IMR-90 (cell line): ENCODE measurements at regions not wholly inside any gene's neighbourhood (a gene's known extent, or its start where the extent isn't known, plus 50 kb on each side); places are given as distances from the start of the nearest gene placed in this dataset.

Source experiments
- ATAC-seq: fragments of 200-7000 bp; cut with Tn5 transposase; 2 replicates; pipeline ENCODE4 v1.9.1; 2020; ENCODE audit warnings: low read depth, mild to moderate bottlenecking, moderate library complexity
- BruUV-seq: library from RNA; stranded (reverse); fragments of 400-500 nt; replicated peaks from 2 replicates; lab custom pipeline; 2021; lab: Mats Ljungman, UMichigan
- CTCF ChIA-PET: fragments of 300-600 bp; formaldehyde crosslinking; extraction: SDS; loops from one replicate; lab custom pipeline; 2021; ENCODE audit warnings: antibody characterized with exemption; lab: Yijun Ruan, JAX
- POLR2A ChIA-PET: fragments of 300-600 bp; sonication (Branson Sonifier 250); formaldehyde crosslinking; loops from one replicate; lab custom pipeline; 2022; ENCODE audit warnings: antibody characterized with exemption; ENCODE audit not compliant: unreplicated experiment; lab: Charles Lee
- DNase-seq: peaks from one replicate; pipeline ENCODE4 v3.0.0; 2013
- H2AFZ ChIP-seq: replicated peaks from 2 replicates; pipeline ENCODE3; 2013; ENCODE audit warnings: low read length, mild to moderate bottlenecking; ENCODE audit not compliant: poor library complexity
- H2AK5ac ChIP-seq: 2 replicates; pipeline ENCODE4 v1.6.1; 2013; ENCODE audit warnings: low read depth, low read length, inconsistent platforms
- H2AK9ac ChIP-seq: replicated peaks from 2 replicates; pipeline ENCODE3; 2013; ENCODE audit warnings: mild to moderate bottlenecking, low read depth, low read length, moderate library complexity; ENCODE audit not compliant: poor library complexity
- H2BK120ac ChIP-seq: 2 replicates; pipeline ENCODE4 v1.6.1; 2013; ENCODE audit warnings: low read depth, low read length, inconsistent platforms
- H2BK15ac ChIP-seq: 3 replicates; pipeline ENCODE4 v1.6.1; 2013; ENCODE audit warnings: low read depth, low read length, inconsistent platforms
- H2BK20ac ChIP-seq: 2 replicates; pipeline ENCODE4 v1.6.1; 2013; ENCODE audit warnings: low read depth, mild to moderate bottlenecking, inconsistent platforms, low read length, moderate library complexity
- H2BK5ac ChIP-seq: 2 replicates; pipeline ENCODE4 v1.6.1; 2013; ENCODE audit warnings: mild to moderate bottlenecking, low read depth, low read length, inconsistent platforms; ENCODE audit not compliant: poor library complexity, severe bottlenecking
- H3K14ac ChIP-seq: replicated peaks from 2 replicates; pipeline ENCODE4 v1.6.1; 2013; ENCODE audit warnings: low read depth, low read length, inconsistent platforms
- H3K18ac ChIP-seq: 2 replicates; pipeline ENCODE4 v1.6.1; 2013; ENCODE audit warnings: low read depth, low read length, control low read depth
- H3K23ac ChIP-seq: 2 replicates; pipeline ENCODE4 v1.6.1; 2013; ENCODE audit warnings: low read depth, low read length, inconsistent platforms
- H3K27ac ChIP-seq: 2 replicates; pipeline ENCODE4 v1.5.1; 2013; ENCODE audit warnings: mild to moderate bottlenecking, control low read depth, low read length; ENCODE audit not compliant: insufficient read depth
- H3K27me3 ChIP-seq: 2 replicates; pipeline ENCODE4 v1.6.1; 2013; ENCODE audit warnings: low read length; ENCODE audit not compliant: control insufficient read depth, insufficient read depth
- H3K36me3 ChIP-seq: 2 replicates; pipeline ENCODE4 v1.6.1; 2013; ENCODE audit warnings: low read length, mixed read lengths; ENCODE audit not compliant: control insufficient read depth, insufficient read depth
- H3K4ac ChIP-seq: 2 replicates; pipeline ENCODE4 v1.6.1; 2013; ENCODE audit warnings: low read depth, low read length, inconsistent platforms
- H3K4me1 ChIP-seq: 2 replicates; pipeline ENCODE4 v1.6.1; 2013; ENCODE audit warnings: low read length, mixed read lengths; ENCODE audit not compliant: control insufficient read depth, insufficient read depth
- H3K4me2 ChIP-seq: 2 replicates; pipeline ENCODE4 v1.6.1; 2013; ENCODE audit warnings: low read depth, mild to moderate bottlenecking, control low read depth, low read length, moderate library complexity
- H3K4me3 ChIP-seq: 2 replicates; pipeline ENCODE4 v1.5.1; 2013; ENCODE audit warnings: low read depth, mild to moderate bottlenecking, control low read depth, low read length, moderate library complexity; ENCODE audit not compliant: insufficient read depth
- H3K56ac ChIP-seq: 2 replicates; pipeline ENCODE4 v1.6.1; 2013; ENCODE audit warnings: low read length, inconsistent platforms; ENCODE audit not compliant: insufficient read depth; ENCODE audit errors: extremely low read depth
- H3K79me1 ChIP-seq, 2 experiments: 2 replicates each; pipeline ENCODE4 v1.6.1; 2013; ENCODE audit warnings: low read length in 2 of 2, inconsistent platforms in 1 of 2, low read depth in 1 of 2
- H3K9ac ChIP-seq: 2 replicates; pipeline ENCODE4 v1.6.1; 2013; ENCODE audit warnings: low read depth, low read length, control low read depth
- H3K9me1 ChIP-seq: 2 replicates; pipeline ENCODE4 v1.6.1; 2013; ENCODE audit warnings: low read length, inconsistent platforms; ENCODE audit not compliant: insufficient read depth
- H3K9me3 ChIP-seq: 2 replicates; pipeline ENCODE4 v1.6.1; 2013; ENCODE audit warnings: low read length; ENCODE audit not compliant: control insufficient read depth, insufficient read depth
- H4K20me1 ChIP-seq: 2 replicates; pipeline ENCODE4 v1.6.1; 2013; ENCODE audit warnings: low read length, inconsistent platforms; ENCODE audit not compliant: insufficient read depth
- H4K5ac ChIP-seq: 2 replicates; pipeline ENCODE4 v1.6.1; 2013; ENCODE audit warnings: mild to moderate bottlenecking, low read depth, low read length, control low read depth
- H4K8ac ChIP-seq, 2 experiments: 2 replicates each; pipeline ENCODE4 v1.6.1; 2013; ENCODE audit warnings: low read depth in 2 of 2, low read length in 2 of 2, control low read depth in 1 of 2, inconsistent platforms in 1 of 2
- H4K91ac ChIP-seq: 2 replicates; pipeline ENCODE4 v1.6.1; 2013; ENCODE audit warnings: low read depth, low read length, inconsistent platforms; ENCODE audit not compliant: insufficient read depth
- BHLHE40 ChIP-seq: fragments of 150-350 bp; IDR thresholded peaks from 2 replicates; pipeline ENCODE4 v1.6.1; 2016; ENCODE audit warnings: mild to moderate bottlenecking, low read depth, low read length
- CEBPB ChIP-seq: IDR thresholded peaks from 2 replicates; pipeline ENCODE4 v1.6.1; 2012; ENCODE audit warnings: low read depth, low read length, improper control_type of control experiment
- CHD1 ChIP-seq: IDR thresholded peaks from 2 replicates; pipeline ENCODE4 v1.6.1; 2012; ENCODE audit warnings: low read depth, low read length, improper control_type of control experiment
- CTCF ChIP-seq: conservative IDR thresholded peaks from 2 replicates; pipeline ENCODE4 v1.5.1; 2012; ENCODE audit warnings: mild to moderate bottlenecking, low read depth, low read length, improper control_type of control experiment
- ELK1 ChIP-seq: fragments of 150-350 bp; IDR thresholded peaks from 2 replicates; pipeline ENCODE4 v1.6.1; 2016; ENCODE audit warnings: low read depth, mild to moderate bottlenecking, low read length, moderate library complexity, borderline replicate concordance
- FOS ChIP-seq: fragments of 150-350 bp; IDR thresholded peaks from 2 replicates; pipeline ENCODE4 v1.6.1; 2016; ENCODE audit warnings: low read depth, low read length
- MAFK ChIP-seq: IDR thresholded peaks from 2 replicates; pipeline ENCODE4 v1.6.1; 2012; ENCODE audit warnings: low read depth, low read length, improper control_type of control experiment
- MAZ ChIP-seq: IDR thresholded peaks from 2 replicates; pipeline ENCODE4 v1.6.1; 2012; ENCODE audit warnings: low read depth, mild to moderate bottlenecking, low read length, improper control_type of control experiment, moderate library complexity, borderline replicate concordance
- MXI1 ChIP-seq: IDR thresholded peaks from 2 replicates; pipeline ENCODE4 v1.6.1; 2012; ENCODE audit warnings: low read depth, mild to moderate bottlenecking, low read length, moderate library complexity, borderline replicate concordance
- NFE2L2 ChIP-seq: fragments of 150-350 bp; IDR thresholded peaks from 2 replicates; pipeline ENCODE4 v1.6.1; 2016; ENCODE audit warnings: low read depth, mild to moderate bottlenecking, low read length
- RAD21 ChIP-seq: IDR thresholded peaks from 2 replicates; pipeline ENCODE4 v1.6.1; 2012; ENCODE audit warnings: low read length, improper control_type of control experiment
- RCOR1 ChIP-seq: IDR thresholded peaks from 2 replicates; pipeline ENCODE4 v1.6.1; 2012; ENCODE audit warnings: mild to moderate bottlenecking, low read length, improper control_type of control experiment; ENCODE audit not compliant: insufficient replicate concordance
- RFX5 ChIP-seq: IDR thresholded peaks from 2 replicates; pipeline ENCODE4 v1.8.0; 2012; ENCODE audit warnings: low read depth, mild to moderate bottlenecking, low read length, moderate library complexity
- USF2 ChIP-seq: fragments of 150-350 bp; IDR thresholded peaks from 2 replicates; pipeline ENCODE4 v1.6.1; 2017; ENCODE audit warnings: mild to moderate bottlenecking, antibody characterized with exemption, low read length, low read depth
- WGBS, 2 experiments: methylation state at CpG; one replicate each; pipeline versions ENCODE4 v1.1.5 to v1.1.7; 2013; ENCODE audit warnings: missing lambda C conversion rate in 2 of 2; ENCODE audit not compliant: insufficient read length in 1 of 2; ENCODE audit errors: extremely low coverage in 2 of 2; 5-methylcytosine and 5-hydroxymethylcytosine counted together
- dilution Hi-C: fragments of 300-500 bp; cut with HindIII; formaldehyde crosslinking; loops from one replicate; pipeline ENCODE4 v1.14.3; 2018; ENCODE audit warnings: low sequenced_read_pairs; ENCODE audit not compliant: unreplicated experiment
- in situ Hi-C: fragments of 300-500 bp; cut with MboI; formaldehyde crosslinking; loops from 3 replicates; pipeline ENCODE4 v1.14.3; 2019; ENCODE audit warnings: low sequenced_read_pairs, inconsistent platforms, mixed read lengths
- intact Hi-C: fragments of 100-400 bp; cut with micrococcal nuclease; formaldehyde crosslinking; loops from 2 replicates; pipeline ENCODE4 v1.10.0; 2022

- no peak overlapping the region for H3K56ac ChIP-seq
- no peak overlapping the region for H3K27ac ChIP-seq
- DNase-seq (no peak), ATAC-seq (no peak)
- H3K27me3 ChIP-seq, result peaks cover 76% of the 10 kb centered on the region
- CTCF ChIA-PET, result no interaction called here
- dilution Hi-C loops (no loop called here), intact Hi-C loops (no loop called here), in situ Hi-C loops (no loop called here)
- H2BK15ac ChIP-seq, result no peak overlapping the region
- H2BK120ac ChIP-seq, result no peak overlapping the region
- no peaks in the 10 kb centered on the region for H3K79me1 ChIP-seq
- 20% methylated on average over 1 of the region's 2 CpGs; no CpG with 5 or more reads in 1 of the 2 experiments for WGBS, 2 experiments
- no peak for TF ChIP-seq MAZ
- no peak for TF ChIP-seq FOS
- no peak for TF ChIP-seq RAD21
- no peak for TF ChIP-seq ELK1
- no peak for TF ChIP-seq NFE2L2
- no peak for TF ChIP-seq MXI1
- no peak for TF ChIP-seq RFX5
- no peak for TF ChIP-seq RCOR1
- no peak for TF ChIP-seq MAFK
- no peak for TF ChIP-seq CTCF
- no peak for TF ChIP-seq CEBPB
- TF ChIP-seq USF2, result no peak
- no peak for TF ChIP-seq BHLHE40
- TF ChIP-seq CHD1, result no peak
- H2AK9ac ChIP-seq, result no peak overlapping the region
- no peaks in the 10 kb centered on the region for H3K36me3 ChIP-seq
- H3K18ac ChIP-seq, result no peak overlapping the region
- no peak overlapping the region for H3K14ac ChIP-seq
- no peaks in the 10 kb centered on the region for H3K4me1 ChIP-seq
- no peak overlapping the region for H2BK20ac ChIP-seq
- no peak overlapping the region for H2BK5ac ChIP-seq
- H4K20me1 ChIP-seq, result no peaks in the 10 kb centered on the region
- no peak overlapping the region for H4K91ac ChIP-seq
- H3K4me3 ChIP-seq, result no peak overlapping the region
- H2AFZ ChIP-seq, result no peak overlapping the region
- no peaks in the 10 kb centered on the region for H3K9me1 ChIP-seq
- H3K23ac ChIP-seq, result no peak overlapping the region
- no peak overlapping the region for H3K4me2 ChIP-seq
- no peak overlapping the region for H2AK5ac ChIP-seq
- no peaks in the 10 kb centered on the region for H3K9me3 ChIP-seq
- no peak overlapping the region for H4K5ac ChIP-seq
- BruUV-seq, result no TSS peak
- POLR2A ChIA-PET, result no interaction called here
- no peak overlapping the region for H3K9ac ChIP-seq
- no peak overlapping the region for H3K4ac ChIP-seq
- no peak overlapping the region for H4K8ac ChIP-seq
Observed at GRCh38 chr10:78729800-78730199, 339.0 kb upstream of the ZMIZ1 start.
